ENCODE measurements at regions not wholly inside any gene's neighbourhood (a gene's known extent, or its start where the extent isn't known, plus 50 kb on each side); places are given as distances from the start of the nearest gene placed in this dataset.
"Not testable (repeated sequence)": the region's sequence is repeated elsewhere in the genome, so short reads cannot be mapped to it uniquely, and the experiment has no call there.

DNA sequence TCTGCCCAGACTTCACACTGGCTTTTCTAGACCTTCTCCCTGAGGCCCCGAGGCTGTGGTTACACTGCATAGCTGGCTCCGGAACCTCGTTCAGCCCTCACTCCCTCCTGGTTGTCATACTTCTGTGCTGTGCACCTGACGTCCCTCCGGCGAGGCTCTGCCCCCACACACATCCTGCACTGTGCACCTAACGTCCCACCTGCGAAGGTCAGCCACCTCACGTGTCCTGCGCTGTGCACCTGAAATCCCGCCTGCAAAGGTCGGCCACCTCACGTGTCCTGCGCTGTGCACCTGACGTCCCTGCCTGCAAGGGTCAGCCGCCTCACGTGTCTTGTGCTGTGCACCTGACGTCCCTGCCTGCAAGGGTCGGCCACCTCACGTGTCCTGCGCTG lies 111.0 kb upstream of the FRMD1 start:
- WGBS, 2 donors, result 90 to 92% methylated on average over 16 to 19 of the region's 21 CpGs
- peak in 1 of 2 donors; percentile 65 for DNase-seq
- Histone ChIP-seq H3K4me1 (peaks cover 0 to 3% (median 2%) of the 10 kb centered on the region in 4 donors), H3K27me3 (no peaks in the 10 kb centered on the region), H3K9me3 (no peaks in the 10 kb centered on the region), H3K36me3 (no peaks in the 10 kb centered on the region), H3K4me3 (no peak overlapping the region), H3K27ac (no peak overlapping the region)
- TF ChIP-seq, protein P1, sequence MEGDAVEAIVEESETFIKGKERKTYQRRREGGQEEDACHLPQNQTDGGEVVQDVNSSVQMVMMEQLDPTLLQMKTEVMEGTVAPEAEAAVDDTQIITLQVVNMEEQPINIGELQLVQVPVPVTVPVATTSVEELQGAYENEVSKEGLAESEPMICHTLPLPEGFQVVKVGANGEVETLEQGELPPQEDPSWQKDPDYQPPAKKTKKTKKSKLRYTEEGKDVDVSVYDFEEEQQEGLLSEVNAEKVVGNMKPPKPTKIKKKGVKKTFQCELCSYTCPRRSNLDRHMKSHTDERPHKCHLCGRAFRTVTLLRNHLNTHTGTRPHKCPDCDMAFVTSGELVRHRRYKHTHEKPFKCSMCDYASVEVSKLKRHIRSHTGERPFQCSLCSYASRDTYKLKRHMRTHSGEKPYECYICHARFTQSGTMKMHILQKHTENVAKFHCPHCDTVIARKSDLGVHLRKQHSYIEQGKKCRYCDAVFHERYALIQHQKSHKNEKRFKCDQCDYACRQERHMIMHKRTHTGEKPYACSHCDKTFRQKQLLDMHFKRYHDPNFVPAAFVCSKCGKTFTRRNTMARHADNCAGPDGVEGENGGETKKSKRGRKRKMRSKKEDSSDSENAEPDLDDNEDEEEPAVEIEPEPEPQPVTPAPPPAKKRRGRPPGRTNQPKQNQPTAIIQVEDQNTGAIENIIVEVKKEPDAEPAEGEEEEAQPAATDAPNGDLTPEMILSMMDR (IDR thresholded peaks at IDR 0.05), result no peak
- TF ChIP-seq EP300 (IDR thresholded peaks at IDR 0.05) (no peak), POLR2A (IDR thresholded peaks at IDR 0.05) (no peak), POLR2AphosphoS5 (IDR thresholded peaks at IDR 0.05) (no peak)
- ATAC-seq (ENCODE audit: low FRiP score in 2 of 2), result no peak

DNA sequence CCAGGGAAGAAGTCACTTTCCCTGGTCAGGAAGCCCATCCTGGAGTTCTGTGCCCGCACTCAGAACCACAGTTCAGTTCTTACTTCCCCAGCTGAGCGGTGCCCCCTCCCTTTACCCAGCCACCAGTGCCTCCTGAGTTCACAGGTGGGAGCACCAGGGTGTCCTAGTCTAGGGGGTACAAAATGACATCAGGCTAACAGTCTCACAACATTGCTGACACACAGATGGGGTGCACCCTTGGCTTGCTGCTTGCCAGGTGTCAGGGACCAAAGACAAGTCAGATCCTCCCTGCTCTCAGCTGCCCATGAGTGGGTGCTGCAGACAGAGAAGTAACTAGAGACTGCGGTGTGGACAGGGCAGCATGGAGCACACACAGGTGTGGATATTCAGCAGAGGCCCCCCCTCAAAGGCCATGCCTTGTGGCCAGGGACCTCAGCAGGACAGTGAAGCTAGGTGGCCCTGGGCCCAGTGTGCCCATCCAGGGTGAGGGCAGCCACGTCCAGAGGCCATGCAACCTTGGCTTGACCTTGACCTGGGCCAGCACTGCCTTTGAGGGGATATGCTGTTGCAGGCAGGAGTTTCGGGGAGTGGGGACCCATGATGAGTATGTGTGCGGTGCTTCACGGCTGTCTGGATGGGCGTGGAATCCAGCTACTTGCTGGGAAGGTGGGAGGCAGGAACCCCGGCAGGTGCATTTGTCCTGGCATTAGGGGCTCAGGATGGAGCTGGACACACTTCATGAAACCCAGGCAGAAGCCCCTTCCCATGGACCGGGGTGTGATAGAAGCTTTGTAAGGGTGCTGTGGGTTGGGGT lies 110.4 kb upstream of the FRMD1 start:
- 89 to 92% methylated on average over 9 to 10 of the region's 10 CpGs for WGBS, 2 donors
- H3K4me1 ChIP-seq, result no peaks in the 10 kb centered on the region
- no peak overlapping the region for H3K4me3 ChIP-seq
- no peaks in the 10 kb centered on the region for H3K9me3 ChIP-seq
- H3K27ac ChIP-seq, result no peak overlapping the region
- TF ChIP-seq POLR2AphosphoS5 (IDR thresholded peaks at IDR 0.05) (no peak), POLR2A (IDR thresholded peaks at IDR 0.05) (no peak), EP300 (IDR thresholded peaks at IDR 0.05) (no peak)
- TF ChIP-seq, protein P1 (IDR thresholded peaks at IDR 0.05), result no peak
- H3K36me3 ChIP-seq, result no peaks in the 10 kb centered on the region
- no peak for DNase-seq
- peak in 1 of 2 donors; percentile 15 for ATAC-seq (ENCODE audit: low FRiP score in 2 of 2)
- no peaks in the 10 kb centered on the region for H3K27me3 ChIP-seq

DNA sequence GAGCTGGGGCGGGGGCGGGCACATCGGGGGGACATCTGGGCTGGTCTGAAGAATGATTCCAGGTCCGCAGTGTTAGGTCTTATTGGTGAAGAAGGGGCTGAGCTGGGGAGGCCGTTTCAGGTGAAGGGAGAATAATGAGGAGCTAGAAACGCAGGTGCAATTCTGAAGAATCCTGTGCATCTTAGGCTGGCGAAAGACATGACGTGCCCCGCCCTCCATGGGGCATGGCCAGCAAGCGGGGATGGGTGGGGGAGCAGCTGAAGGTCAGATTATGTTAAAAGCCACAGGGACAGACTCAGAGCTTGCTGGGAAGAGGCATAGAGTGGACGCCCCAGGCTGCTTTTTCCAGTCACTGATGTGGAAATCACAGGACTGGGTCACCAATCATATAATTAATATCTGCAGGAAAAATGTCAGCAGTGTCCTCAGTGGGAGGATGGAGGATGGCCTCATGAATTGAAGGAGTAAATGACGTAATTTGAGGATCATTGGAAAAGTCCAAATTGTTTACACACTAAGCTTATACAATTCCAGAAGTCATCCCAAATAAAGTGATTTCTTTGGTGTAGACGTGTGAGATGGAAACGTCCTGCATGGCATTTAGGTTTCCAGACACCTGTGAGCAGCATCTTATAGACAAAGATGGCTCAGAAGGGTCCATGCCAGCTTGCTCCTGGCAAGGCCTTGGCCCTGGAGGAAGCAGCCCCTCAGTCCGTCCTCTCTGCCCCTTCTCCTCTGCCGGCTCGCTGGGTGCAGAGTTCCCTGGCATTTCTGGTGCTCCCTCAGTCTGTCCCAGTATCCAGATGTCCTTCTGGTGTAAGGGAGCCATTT lies 109.6 kb upstream of the FRMD1 start:
- no peaks in the 10 kb centered on the region for H3K9me3 ChIP-seq
- TF ChIP-seq POLR2A (IDR thresholded peaks at IDR 0.05), result no peak
- TF ChIP-seq EP300 (IDR thresholded peaks at IDR 0.05), result no peak
- no peak for TF ChIP-seq POLR2AphosphoS5 (IDR thresholded peaks at IDR 0.05)
- TF ChIP-seq, protein P1 (IDR thresholded peaks at IDR 0.05), result no peak
- H3K36me3 ChIP-seq, result no peaks in the 10 kb centered on the region
- 87 to 90% methylated on average over 17 of the region's 17 CpGs for WGBS, 2 donors
- H3K4me1 ChIP-seq, result no peaks in the 10 kb centered on the region
- H3K4me3 ChIP-seq, result no peak overlapping the region
- ATAC-seq (ENCODE audit: low FRiP score in 2 of 2) (no peak), DNase-seq (no peak)
- H3K27me3 ChIP-seq, result no peaks in the 10 kb centered on the region
- no peak overlapping the region for H3K27ac ChIP-seq

DNA sequence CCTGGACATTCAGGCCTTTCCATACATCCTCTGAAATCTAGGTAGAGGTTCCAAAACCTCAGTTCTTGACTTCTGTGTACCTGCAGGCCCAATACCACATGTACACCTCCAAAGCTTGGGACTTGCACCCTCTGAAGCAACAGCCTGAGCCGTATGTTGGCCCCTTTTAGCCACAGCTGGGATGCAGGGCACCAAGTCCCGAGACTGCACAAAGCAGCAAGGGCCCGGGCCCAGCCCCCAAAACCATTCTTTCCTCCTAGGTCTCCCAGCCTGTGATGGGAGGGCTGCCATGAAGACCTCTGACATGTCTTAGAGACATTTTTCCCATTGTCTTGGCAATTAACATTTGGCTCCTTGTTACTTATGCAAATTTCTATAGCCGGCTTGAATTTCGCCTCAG lies 107.4 kb upstream of the FRMD1 start:
- Histone ChIP-seq H3K9me3 (no peaks in the 10 kb centered on the region), H3K27ac (no peak overlapping the region), H3K4me3 (no peak overlapping the region), H3K27me3 (no peaks in the 10 kb centered on the region), H3K4me1 (no peaks in the 10 kb centered on the region), H3K36me3 (no peaks in the 10 kb centered on the region)
- WGBS, 2 donors, result 72 to 100% methylated on average over 4 to 5 of the region's 5 CpGs
- no peak for TF ChIP-seq POLR2AphosphoS5 (IDR thresholded peaks at IDR 0.05)
- no peak for DNase-seq
- no peak for ATAC-seq (ENCODE audit: low FRiP score in 2 of 2)

DNA sequence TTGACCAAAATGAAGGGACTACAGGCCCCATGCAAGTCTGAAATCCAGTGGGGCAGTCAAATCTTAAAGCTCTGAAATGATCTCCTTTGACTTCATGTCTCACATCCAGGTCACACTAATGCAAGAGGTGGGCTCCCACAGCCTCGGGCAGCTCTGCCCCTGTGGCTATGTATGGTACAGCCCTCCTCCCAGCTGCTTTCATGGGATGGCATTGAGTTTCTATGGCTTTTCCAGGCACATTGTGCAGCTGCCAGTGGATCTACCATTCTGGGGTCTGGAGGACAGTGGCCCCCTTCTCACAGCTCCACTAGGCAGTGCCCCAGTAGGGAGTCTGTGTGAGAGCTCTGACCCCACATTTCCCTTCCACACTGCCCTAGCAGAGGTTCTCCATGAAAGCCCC lies 107.0 kb upstream of the FRMD1 start:
- DNase-seq; H3K36me3 ChIP-seq; H3K4me3 ChIP-seq; H3K9me3 ChIP-seq; H3K27ac ChIP-seq; H3K27me3 ChIP-seq; H3K4me1 ChIP-seq; ATAC-seq (ENCODE audit: low FRiP score in 2 of 2): not testable (repeated sequence)
- WGBS, 2 donors, result 83 to 90% methylated on average over 1 of the region's 1 CpG
